AG09319 (cell line): ENCODE measurements at regions not wholly inside any gene's neighbourhood (a gene's known extent, or its start where the extent isn't known, plus 50 kb on each side); places are given as distances from the start of the nearest gene placed in this dataset.

ENCODE experiments used
- DNase-seq: peaks from one replicate; pipeline ENCODE4 v3.0.0-alpha.2; 2010; ENCODE audit warnings: low read depth; ENCODE audit errors: extremely low read depth
- TF ChIP-seq, protein P1 (sequence below): IDR thresholded peaks from 2 replicates; pipeline ENCODE4 v1.5.1; 2011; ENCODE audit warnings: low read depth, mild to moderate bottlenecking, inconsistent platforms, low read length, moderate library complexity

DNA sequence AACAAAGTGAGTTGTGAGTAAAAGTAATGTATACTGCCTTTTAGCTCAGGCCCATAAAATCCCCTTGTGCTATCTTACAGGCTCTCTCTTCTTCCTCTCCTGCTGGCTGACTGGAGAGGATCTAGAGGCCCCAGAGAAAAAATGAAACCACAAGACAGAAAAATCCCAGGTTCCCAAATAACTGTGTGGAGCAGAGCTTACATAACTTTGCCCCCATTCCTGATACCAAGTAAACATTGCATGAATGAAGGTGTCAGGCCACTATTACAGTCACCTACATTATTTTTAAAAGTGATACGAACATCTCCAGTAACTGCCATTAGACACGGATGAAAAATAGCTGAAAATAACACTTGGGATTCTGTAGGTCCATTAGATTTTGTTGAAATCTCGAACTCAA is 386.0 kb upstream of the NR5A2 start:
- TF ChIP-seq, protein P1, sequence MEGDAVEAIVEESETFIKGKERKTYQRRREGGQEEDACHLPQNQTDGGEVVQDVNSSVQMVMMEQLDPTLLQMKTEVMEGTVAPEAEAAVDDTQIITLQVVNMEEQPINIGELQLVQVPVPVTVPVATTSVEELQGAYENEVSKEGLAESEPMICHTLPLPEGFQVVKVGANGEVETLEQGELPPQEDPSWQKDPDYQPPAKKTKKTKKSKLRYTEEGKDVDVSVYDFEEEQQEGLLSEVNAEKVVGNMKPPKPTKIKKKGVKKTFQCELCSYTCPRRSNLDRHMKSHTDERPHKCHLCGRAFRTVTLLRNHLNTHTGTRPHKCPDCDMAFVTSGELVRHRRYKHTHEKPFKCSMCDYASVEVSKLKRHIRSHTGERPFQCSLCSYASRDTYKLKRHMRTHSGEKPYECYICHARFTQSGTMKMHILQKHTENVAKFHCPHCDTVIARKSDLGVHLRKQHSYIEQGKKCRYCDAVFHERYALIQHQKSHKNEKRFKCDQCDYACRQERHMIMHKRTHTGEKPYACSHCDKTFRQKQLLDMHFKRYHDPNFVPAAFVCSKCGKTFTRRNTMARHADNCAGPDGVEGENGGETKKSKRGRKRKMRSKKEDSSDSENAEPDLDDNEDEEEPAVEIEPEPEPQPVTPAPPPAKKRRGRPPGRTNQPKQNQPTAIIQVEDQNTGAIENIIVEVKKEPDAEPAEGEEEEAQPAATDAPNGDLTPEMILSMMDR, result no peak
- no peak for DNase-seq

DNA sequence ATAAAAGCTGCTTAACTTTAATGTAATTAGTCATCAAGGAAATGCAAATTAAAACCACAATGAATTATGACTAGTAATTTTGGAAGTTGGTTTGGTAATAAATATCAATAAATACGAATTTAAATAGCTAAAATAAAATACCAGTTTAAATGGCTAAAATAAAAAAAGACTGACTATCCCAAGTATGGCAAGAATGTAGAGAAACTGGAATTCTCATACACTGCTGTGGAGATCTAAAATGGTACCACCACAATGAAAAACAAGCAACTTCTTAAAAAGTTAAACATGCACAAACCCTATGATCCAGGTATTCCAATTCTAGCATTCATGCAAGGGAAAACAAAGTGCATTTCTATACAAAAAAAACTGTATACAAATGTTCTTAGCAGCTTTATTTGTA is 382.6 kb upstream of the NR5A2 start:
- TF ChIP-seq, protein P1, result no peak
- DNase-seq, result no peak

DNA sequence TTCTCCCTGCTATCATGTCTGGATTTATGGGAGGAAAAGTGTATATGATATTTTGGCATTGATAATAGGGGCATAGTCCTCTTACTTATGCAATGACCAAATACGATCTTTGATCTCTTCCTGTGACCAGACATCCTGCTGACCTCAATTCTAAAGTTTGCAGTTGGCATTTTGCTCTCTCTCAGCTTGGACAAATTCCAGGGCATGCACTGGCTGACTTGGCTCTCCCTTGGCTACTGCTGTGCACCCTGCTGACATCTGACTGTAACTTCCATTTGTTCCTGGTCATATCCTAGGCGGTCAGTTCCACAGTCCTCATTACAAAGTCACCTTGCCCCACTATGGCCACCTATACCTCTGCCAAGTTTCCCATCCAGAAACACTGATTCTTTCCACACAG is 380.7 kb upstream of the NR5A2 start:
- TF ChIP-seq, protein P1, result no peak
- no peak for DNase-seq

DNA sequence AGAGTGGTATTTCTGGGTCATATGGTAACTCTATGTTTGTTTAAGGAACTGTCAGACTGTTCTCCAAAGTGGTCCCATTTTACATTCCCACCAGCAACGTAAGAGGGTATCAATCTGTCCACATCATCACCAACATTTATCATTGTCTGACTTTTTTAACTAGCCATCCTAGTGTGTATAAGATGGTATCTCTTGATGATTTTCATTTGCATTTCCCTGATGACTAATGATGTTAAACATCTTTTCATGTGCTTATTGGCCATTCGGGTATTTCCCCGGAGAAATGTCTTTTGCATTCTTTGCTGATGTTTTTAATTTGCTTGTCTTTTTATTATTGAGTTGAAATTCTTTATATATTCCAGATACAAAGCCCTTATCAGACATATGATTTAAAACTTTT is 370.1 kb upstream of the NR5A2 start:
- DNase-seq, result no peak

DNA sequence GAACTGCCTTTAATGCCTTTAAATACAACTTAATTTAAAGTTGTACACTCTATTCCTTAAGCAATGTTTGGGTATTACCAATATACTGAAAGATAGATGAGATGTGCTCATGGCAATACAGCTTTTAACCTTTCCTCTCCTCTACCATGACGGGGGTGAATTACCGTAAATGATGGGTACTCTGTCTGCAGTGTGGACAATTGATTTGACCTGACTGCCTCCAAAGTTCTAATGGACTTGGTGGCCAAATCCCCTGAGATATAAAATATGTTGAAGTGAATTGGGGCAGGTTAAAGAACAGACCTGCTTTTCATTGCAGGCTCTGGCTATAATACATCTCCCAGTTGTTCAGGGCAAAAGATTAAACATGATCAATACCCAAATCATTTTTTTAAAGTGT is 367.4 kb upstream of the NR5A2 start:
- DNase-seq, result no peak
- TF ChIP-seq, protein P1, result no peak

More for the DNA sequence above, 370.1 kb upstream of the NR5A2 start:
- TF ChIP-seq, protein P1, result no peak

DNA sequence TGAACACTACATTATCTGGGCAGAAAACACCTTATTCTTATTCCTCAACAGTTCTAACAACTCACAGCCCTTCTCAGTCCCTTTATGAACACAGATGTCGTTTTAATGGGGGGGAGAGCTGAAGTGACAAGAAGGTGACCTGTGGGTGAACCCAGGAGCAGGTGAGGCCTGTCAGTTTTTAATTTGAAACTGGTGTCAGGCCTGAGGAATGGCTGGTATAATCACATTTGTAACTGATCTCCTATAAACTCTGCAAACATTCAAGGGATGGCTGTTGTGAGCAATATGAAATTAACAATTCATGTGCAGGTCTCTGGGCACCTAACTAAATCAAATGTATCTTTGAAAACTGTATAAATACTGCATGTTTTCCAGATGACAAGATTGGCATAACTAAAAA is 362.1 kb upstream of the NR5A2 start:
- TF ChIP-seq, protein P1, result no peak
- no peak for DNase-seq

DNA sequence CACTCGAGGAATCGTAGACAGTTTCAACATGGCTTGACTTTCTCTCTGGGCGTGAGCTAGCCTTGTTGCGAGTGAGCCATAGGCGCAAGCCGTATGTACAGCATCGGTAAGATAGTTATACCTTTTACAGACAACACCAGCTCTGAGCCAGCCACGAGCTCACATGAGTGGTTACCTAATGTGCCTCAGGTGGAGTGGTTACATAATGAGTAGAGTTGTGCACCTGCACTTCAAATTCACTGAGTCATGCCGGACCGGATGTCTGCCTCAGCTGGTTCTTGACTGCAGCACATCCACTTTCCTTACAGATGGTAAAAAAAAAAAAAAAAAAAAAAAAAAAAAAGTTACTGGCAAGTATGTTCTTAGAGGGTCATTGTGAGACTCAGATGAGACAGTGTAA is 360.4 kb upstream of the NR5A2 start:
- DNase-seq, result no peak
- TF ChIP-seq, protein P1, result no peak
